Type B pancreatic cell (in vitro differentiated cells): ENCODE measurements at regions not wholly inside any gene's neighbourhood (a gene's known extent, or its start where the extent isn't known, plus 50 kb on each side); places are given as distances from the start of the nearest gene placed in this dataset.

Experiments used
- DNase-seq: peaks from one replicate; pipeline ENCODE4 v3.0.0; 2021; ENCODE audit warnings: mixed read lengths; ENCODE audit not compliant: unreplicated experiment; ENCODE audit errors: extremely low spot score
- H3K27ac Mint-ChIP-seq: 2 replicates; pipeline ENCODE4 v1.8.0; 2021; ENCODE audit warnings: mild to moderate bottlenecking, mixed read lengths
- H3K27me3 Mint-ChIP-seq: 2 replicates; pipeline ENCODE4 v1.8.0; 2021; ENCODE audit warnings: mixed read lengths
- H3K36me3 Mint-ChIP-seq: 2 replicates; pipeline ENCODE4 v1.8.0; 2021; ENCODE audit warnings: mixed read lengths
- H3K4me1 Mint-ChIP-seq: one replicate; pipeline ENCODE4 v1.8.0; 2021; ENCODE audit warnings: mixed read lengths; ENCODE audit not compliant: unreplicated experiment
- H3K4me3 Mint-ChIP-seq: 2 replicates; pipeline ENCODE4 v1.8.0; 2021; ENCODE audit warnings: mild to moderate bottlenecking, mixed read lengths
- H3K9me3 Mint-ChIP-seq: 2 replicates; pipeline ENCODE4 v1.8.0; 2021; ENCODE audit warnings: mixed read lengths
- TF ChIP-seq, protein P1 (sequence below): fragments of 200-600 bp; sonication (generic); conservative IDR thresholded peaks from 2 replicates; pipeline ENCODE4 v1.5.0; 2021; ENCODE audit warnings: antibody characterized with exemption, mild to moderate bottlenecking

DNA sequence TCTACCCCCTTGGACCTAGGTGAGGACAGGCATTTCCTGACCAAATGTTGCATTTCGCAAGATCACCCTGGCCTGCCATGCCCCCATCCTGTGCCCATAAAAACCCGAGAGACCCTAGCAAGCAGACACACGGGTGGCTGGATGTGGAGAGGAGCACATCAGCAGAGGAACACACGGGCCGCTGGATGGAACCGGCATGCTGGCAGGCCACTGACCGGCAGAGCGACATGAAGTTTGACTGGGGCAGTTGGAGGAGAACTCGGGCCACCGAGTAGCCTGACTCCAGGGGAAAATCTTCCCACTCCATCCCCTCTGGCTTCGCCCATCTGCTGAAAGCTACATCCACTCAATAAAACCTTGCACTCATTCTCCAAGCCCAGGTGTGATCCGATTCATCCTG, 329.3 kb downstream of the FGF9 start:
- H3K4me1 Mint-ChIP-seq, result peaks cover 9% of the 10 kb centered on the region
- H3K36me3 Mint-ChIP-seq, result no peaks in the 10 kb centered on the region
- peaks cover 10% of the 10 kb centered on the region for H3K27me3 Mint-ChIP-seq
- TF ChIP-seq, protein P1, sequence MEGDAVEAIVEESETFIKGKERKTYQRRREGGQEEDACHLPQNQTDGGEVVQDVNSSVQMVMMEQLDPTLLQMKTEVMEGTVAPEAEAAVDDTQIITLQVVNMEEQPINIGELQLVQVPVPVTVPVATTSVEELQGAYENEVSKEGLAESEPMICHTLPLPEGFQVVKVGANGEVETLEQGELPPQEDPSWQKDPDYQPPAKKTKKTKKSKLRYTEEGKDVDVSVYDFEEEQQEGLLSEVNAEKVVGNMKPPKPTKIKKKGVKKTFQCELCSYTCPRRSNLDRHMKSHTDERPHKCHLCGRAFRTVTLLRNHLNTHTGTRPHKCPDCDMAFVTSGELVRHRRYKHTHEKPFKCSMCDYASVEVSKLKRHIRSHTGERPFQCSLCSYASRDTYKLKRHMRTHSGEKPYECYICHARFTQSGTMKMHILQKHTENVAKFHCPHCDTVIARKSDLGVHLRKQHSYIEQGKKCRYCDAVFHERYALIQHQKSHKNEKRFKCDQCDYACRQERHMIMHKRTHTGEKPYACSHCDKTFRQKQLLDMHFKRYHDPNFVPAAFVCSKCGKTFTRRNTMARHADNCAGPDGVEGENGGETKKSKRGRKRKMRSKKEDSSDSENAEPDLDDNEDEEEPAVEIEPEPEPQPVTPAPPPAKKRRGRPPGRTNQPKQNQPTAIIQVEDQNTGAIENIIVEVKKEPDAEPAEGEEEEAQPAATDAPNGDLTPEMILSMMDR, result no peak
- H3K27ac Mint-ChIP-seq, result no peak overlapping the region
- H3K9me3 Mint-ChIP-seq, result no peaks in the 10 kb centered on the region
- DNase-seq, result no peak
- no peak overlapping the region for H3K4me3 Mint-ChIP-seq

DNA sequence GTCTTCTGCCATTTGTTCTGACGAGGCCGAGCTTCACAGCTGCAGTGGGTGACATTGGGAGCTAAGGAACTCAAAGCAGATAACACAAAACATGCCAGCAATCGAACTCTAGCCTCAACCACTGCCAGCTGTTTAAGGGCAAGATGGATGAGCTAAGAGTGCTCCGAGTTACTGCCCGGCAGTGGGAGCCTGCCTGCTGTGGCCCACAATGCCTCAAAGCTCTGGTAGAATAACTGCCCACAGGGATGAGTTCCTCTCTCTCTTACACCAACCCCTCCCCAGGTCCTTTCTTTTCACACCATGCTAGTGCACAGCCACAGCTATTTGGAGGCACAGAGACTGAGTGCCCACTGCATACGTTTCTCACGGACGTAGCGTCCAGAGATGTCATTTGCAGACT, 330.5 kb downstream of the FGF9 start:
- Mint-ChIP-seq H3K27ac (no peak overlapping the region), H3K4me3 (no peak overlapping the region), H3K36me3 (no peaks in the 10 kb centered on the region), H3K9me3 (no peaks in the 10 kb centered on the region), H3K4me1 (peaks cover 9% of the 10 kb centered on the region), H3K27me3 (peaks cover 10% of the 10 kb centered on the region)
- TF ChIP-seq, protein P1, result no peak
- no peak for DNase-seq

DNA sequence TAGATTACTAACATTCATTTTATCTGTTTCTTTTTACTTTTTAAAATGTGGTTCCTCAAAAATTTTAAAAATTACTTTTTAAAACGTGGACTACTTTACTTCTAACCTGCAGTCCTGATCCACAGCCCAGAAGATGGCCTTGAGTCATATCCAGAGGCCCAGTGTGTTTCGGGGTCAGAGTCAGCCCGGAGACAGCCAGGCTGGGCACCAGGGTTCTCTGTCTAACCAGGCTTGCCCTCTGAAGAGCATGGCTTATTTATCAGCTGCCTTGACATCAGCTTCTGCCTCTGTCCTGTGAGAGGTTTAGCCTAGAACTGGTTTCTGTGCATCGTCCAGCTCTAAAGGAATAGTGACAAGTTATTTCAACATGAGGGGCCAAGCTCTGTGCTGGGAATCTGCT, 332.0 kb downstream of the FGF9 start:
- TF ChIP-seq, protein P1, result no peak
- Mint-ChIP-seq H3K27ac (no peak overlapping the region), H3K27me3 (peaks cover 10% of the 10 kb centered on the region), H3K4me1 (peaks cover 5% of the 10 kb centered on the region), H3K4me3 (no peak overlapping the region), H3K36me3 (no peaks in the 10 kb centered on the region), H3K9me3 (no peaks in the 10 kb centered on the region)
- no peak for DNase-seq

DNA sequence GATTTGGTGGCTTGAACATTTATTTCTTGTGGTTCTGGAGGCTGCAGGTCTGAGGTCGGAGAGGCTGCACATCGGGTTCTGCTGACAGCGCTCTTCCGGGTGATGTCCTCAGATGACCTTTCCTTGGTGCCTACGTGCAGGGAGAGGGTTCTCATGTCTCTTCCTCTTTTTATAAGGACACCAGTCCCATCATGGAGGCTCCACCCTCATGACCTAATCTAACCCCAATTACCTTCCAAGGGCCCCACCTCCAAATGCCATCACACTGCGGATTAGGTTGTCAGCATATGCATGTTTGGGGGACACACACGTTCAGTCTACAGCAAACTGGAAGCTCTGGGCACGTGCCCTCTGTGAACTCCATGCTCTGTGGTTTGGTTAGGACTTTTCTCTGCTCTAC, 338.6 kb downstream of the FGF9 start:
- no peaks in the 10 kb centered on the region for H3K27me3 Mint-ChIP-seq
- H3K27ac Mint-ChIP-seq, result no peak overlapping the region
- peaks cover 3% of the 10 kb centered on the region for H3K9me3 Mint-ChIP-seq
- H3K36me3 Mint-ChIP-seq, result no peaks in the 10 kb centered on the region
- TF ChIP-seq, protein P1, result no peak
- no peak for DNase-seq
- no peak overlapping the region for H3K4me3 Mint-ChIP-seq
- H3K4me1 Mint-ChIP-seq, result peaks cover 20% of the 10 kb centered on the region

DNA sequence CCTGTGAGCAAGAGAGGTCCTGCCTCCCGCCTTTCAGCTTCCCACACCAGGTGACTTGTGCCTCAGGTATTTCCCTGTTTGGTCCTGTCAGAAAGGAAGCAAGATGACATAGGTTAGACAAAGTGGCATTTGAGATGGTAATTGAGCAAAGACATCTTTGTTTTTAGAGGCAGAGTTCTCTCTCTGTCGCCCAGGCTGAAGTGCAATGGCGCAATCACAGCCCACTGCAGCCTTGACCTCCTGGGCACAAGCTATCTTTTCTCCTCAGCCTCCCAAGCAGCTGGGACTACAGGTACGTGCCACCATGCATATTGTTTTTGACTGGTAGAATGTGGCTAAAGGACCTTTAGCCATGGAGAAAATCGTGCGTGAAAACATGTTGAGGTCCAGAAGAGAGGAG, 339.1 kb downstream of the FGF9 start:
- no peak for DNase-seq
- Mint-ChIP-seq H3K27ac (no peak overlapping the region), H3K9me3 (peaks cover 3% of the 10 kb centered on the region), H3K4me3 (no peak overlapping the region), H3K27me3 (no peaks in the 10 kb centered on the region), H3K4me1 (peaks cover 25% of the 10 kb centered on the region), H3K36me3 (no peaks in the 10 kb centered on the region)
- TF ChIP-seq, protein P1, result no peak

DNA sequence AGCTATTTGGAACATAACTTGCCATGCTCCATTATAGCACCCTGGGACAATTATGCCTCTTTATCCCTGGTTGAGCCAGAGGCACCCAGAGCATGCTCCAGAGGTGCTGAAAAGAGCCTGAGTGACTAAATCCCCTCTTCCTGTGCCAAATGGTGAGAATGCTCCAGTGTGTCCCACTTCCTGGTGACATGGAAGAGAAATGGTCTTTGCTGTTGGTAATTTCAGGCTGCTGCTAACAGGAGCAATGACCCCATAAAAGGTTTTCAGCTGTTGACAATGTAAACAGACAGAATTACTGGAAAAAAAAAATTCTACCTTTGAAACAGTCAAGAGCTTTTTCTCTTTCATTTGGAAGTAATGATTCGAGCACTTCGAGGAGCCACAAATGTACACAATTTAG, 341.8 kb downstream of the FGF9 start:
- no peaks in the 10 kb centered on the region for H3K36me3 Mint-ChIP-seq
- no peak for DNase-seq
- no peak overlapping the region for H3K27ac Mint-ChIP-seq
- H3K9me3 Mint-ChIP-seq, result peaks cover 5% of the 10 kb centered on the region
- peaks cover 27% of the 10 kb centered on the region for H3K4me1 Mint-ChIP-seq
- TF ChIP-seq, protein P1, result no peak
- peak overlapping the region; percentile 20 for H3K4me3 Mint-ChIP-seq
- H3K27me3 Mint-ChIP-seq, result no peaks in the 10 kb centered on the region
